ENCODE measurements at regions not wholly inside any gene's neighbourhood (a gene's known extent, or its start where the extent isn't known, plus 50 kb on each side); places are given as distances from the start of the nearest gene placed in this dataset.

GRCh38 chr1:96641282-96641681, 80.3 kb upstream of the PTBP2 start:
- no peak for ATAC-seq
- TF ChIP-seq POLR2AphosphoS5 (IDR thresholded peaks at IDR 0.05) (no peak), POLR2A (IDR thresholded peaks at IDR 0.05) (no peak), EP300 (IDR thresholded peaks at IDR 0.05) (no peak)
- TF ChIP-seq, protein P1, sequence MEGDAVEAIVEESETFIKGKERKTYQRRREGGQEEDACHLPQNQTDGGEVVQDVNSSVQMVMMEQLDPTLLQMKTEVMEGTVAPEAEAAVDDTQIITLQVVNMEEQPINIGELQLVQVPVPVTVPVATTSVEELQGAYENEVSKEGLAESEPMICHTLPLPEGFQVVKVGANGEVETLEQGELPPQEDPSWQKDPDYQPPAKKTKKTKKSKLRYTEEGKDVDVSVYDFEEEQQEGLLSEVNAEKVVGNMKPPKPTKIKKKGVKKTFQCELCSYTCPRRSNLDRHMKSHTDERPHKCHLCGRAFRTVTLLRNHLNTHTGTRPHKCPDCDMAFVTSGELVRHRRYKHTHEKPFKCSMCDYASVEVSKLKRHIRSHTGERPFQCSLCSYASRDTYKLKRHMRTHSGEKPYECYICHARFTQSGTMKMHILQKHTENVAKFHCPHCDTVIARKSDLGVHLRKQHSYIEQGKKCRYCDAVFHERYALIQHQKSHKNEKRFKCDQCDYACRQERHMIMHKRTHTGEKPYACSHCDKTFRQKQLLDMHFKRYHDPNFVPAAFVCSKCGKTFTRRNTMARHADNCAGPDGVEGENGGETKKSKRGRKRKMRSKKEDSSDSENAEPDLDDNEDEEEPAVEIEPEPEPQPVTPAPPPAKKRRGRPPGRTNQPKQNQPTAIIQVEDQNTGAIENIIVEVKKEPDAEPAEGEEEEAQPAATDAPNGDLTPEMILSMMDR (IDR thresholded peaks at IDR 0.05), result no peak
- H3K36me3 ChIP-seq, result no peaks in the 10 kb centered on the region
- no peaks in the 10 kb centered on the region for H3K9me3 ChIP-seq
- H3K4me1 ChIP-seq, result no peaks in the 10 kb centered on the region
- H3K4me3 ChIP-seq, result no peak overlapping the region
- H3K27ac ChIP-seq, result no peak overlapping the region
- WGBS, 2 donors (ENCODE audit: low coverage in 1 of 2), result 59 to 75% methylated on average over 2 to 3 of the region's 3 CpGs
- H3K27me3 ChIP-seq, result no peaks in the 10 kb centered on the region

DNA sequence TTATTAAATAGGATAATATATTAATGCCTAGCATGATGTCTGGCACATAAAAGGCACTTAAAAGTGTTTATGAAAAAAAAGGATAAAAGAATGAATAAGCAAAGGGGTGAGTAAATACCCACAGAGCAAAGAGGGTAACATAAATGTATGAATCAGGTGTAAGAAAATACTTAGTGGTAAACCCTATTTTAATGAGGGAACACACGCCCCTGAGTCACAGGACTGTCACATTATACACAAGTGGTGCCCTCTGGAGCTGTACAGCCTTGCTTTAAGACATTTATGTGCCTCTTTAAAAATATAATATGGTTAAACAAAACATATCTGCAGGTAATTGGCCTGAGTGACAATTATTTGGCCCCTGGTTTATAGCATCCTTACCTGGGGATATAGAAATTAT, 78.1 kb upstream of the PTBP2 start:
- 63 to 91% methylated on average over 1 of the region's 1 CpG for WGBS, 2 donors (ENCODE audit: low coverage in 1 of 2)
- H3K27me3 ChIP-seq, result no peaks in the 10 kb centered on the region
- TF ChIP-seq POLR2AphosphoS5 (IDR thresholded peaks at IDR 0.05) (no peak), POLR2A (IDR thresholded peaks at IDR 0.05) (no peak), EP300 (IDR thresholded peaks at IDR 0.05) (no peak)
- TF ChIP-seq, protein P1 (IDR thresholded peaks at IDR 0.05), result no peak
- ATAC-seq, result no peak
- H3K4me3 ChIP-seq, result no peak overlapping the region
- H3K36me3 ChIP-seq, result no peaks in the 10 kb centered on the region
- H3K4me1 ChIP-seq, result no peaks in the 10 kb centered on the region
- no peak overlapping the region for H3K27ac ChIP-seq
- no peaks in the 10 kb centered on the region for H3K9me3 ChIP-seq

GRCh38 chr1:96649301-96649700, 72.3 kb upstream of the PTBP2 start:
- no peaks in the 10 kb centered on the region for H3K4me1 ChIP-seq
- H3K27me3 ChIP-seq, result no peaks in the 10 kb centered on the region
- H3K4me3 ChIP-seq, result no peak overlapping the region
- H3K9me3 ChIP-seq, result no peaks in the 10 kb centered on the region
- H3K36me3 ChIP-seq, result no peaks in the 10 kb centered on the region
- ATAC-seq, result no peak
- TF ChIP-seq, protein P1 (IDR thresholded peaks at IDR 0.05), result no peak
- TF ChIP-seq POLR2A (IDR thresholded peaks at IDR 0.05) (no peak), EP300 (IDR thresholded peaks at IDR 0.05) (no peak), POLR2AphosphoS5 (IDR thresholded peaks at IDR 0.05) (no peak)
- no peak overlapping the region for H3K27ac ChIP-seq

- no peaks in the 10 kb centered on the region for H3K36me3 ChIP-seq
- H3K9me3 ChIP-seq, result no peaks in the 10 kb centered on the region
- no peak for ATAC-seq
- no peaks in the 10 kb centered on the region for H3K4me1 ChIP-seq
- H3K27me3 ChIP-seq, result no peaks in the 10 kb centered on the region
- TF ChIP-seq, protein P1 (IDR thresholded peaks at IDR 0.05), result no peak
- TF ChIP-seq POLR2A (IDR thresholded peaks at IDR 0.05), result no peak
- no peak for TF ChIP-seq POLR2AphosphoS5 (IDR thresholded peaks at IDR 0.05)
- TF ChIP-seq EP300 (IDR thresholded peaks at IDR 0.05), result no peak
- WGBS, 2 donors (ENCODE audit: low coverage in 1 of 2), result 90 to 100% methylated on average over 2 to 3 of the region's 5 CpGs
- no peak overlapping the region for H3K4me3 ChIP-seq
- H3K27ac ChIP-seq, result no peak overlapping the region
Measured at GRCh38 chr1:96651517-96651916, 70.1 kb upstream of the PTBP2 start.

DNA sequence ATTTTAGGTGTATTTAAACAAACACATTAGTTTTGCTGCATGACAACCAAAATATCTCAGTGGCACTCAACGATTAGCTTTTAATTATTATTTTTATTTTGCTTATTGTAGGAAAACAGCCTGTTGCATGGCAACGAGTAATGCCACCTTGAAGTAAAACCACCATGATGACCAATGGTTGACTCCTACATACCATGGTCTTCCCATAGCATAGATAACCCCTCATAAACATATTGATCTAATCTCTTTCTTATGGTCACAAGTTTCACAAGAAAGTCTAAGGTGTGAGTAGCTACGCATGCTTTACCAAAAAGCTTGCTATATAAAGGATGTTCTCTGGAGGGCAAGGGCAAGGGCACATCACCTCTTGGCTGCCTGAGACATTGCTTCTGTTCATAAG, 61.5 kb upstream of the PTBP2 start:
- H3K27me3 ChIP-seq, result no peaks in the 10 kb centered on the region
- no peaks in the 10 kb centered on the region for H3K4me1 ChIP-seq
- H3K36me3 ChIP-seq, result no peaks in the 10 kb centered on the region
- H3K27ac ChIP-seq, result no peak overlapping the region
- ATAC-seq, result no peak
- peaks cover 0 to 20% (median 0%) of the 10 kb centered on the region in 3 donors for H3K9me3 ChIP-seq
- WGBS, 2 donors (ENCODE audit: low coverage in 1 of 2), result 89 to 98% methylated on average over 3 of the region's 3 CpGs
- no peak overlapping the region for H3K4me3 ChIP-seq
- TF ChIP-seq EP300 (IDR thresholded peaks at IDR 0.05) (no peak), POLR2AphosphoS5 (IDR thresholded peaks at IDR 0.05) (no peak), POLR2A (IDR thresholded peaks at IDR 0.05) (no peak)
- TF ChIP-seq, protein P1 (IDR thresholded peaks at IDR 0.05), result no peak
